DOHH2 (cell line): ENCODE measurements at regions not wholly inside any gene's neighbourhood (a gene's known extent, or its start where the extent isn't known, plus 50 kb on each side); places are given as distances from the start of the nearest gene placed in this dataset.

Experiments
- H3F3A ChIP-seq: fragments of 200-600 bp; sonication (generic), shearing (Covaris generic); 2 replicates; pipeline ENCODE4 v1.6.0; 2016; ENCODE audit warnings: antibody characterized with exemption, mild to moderate bottlenecking; ENCODE audit not compliant: control insufficient read depth, insufficient read depth
- H3K27ac ChIP-seq: fragments of 200-600 bp; sonication (generic); 2 replicates; pipeline ENCODE4 v1.5.1; 2014; ENCODE audit warnings: low read depth, mild to moderate bottlenecking, low read length, moderate library complexity
- H3K27me3 ChIP-seq: fragments of 200-600 bp; sonication (generic); 2 replicates; pipeline ENCODE4 v1.6.1; 2014; ENCODE audit warnings: mild to moderate bottlenecking, low read length, mixed read lengths; ENCODE audit not compliant: control insufficient read depth
- H3K36me3 ChIP-seq: fragments of 200-600 bp; sonication (generic); 2 replicates; pipeline ENCODE4 v1.6.1; 2014; ENCODE audit warnings: mild to moderate bottlenecking, low read length, moderate library complexity, mixed read lengths; ENCODE audit not compliant: control insufficient read depth
- H3K4me1 ChIP-seq: fragments of 200-600 bp; sonication (generic); 2 replicates; pipeline ENCODE4 v1.6.1; 2014; ENCODE audit warnings: mild to moderate bottlenecking, low read length, mixed read lengths; ENCODE audit not compliant: control insufficient read depth
- H3K4me2 ChIP-seq: fragments of 200-600 bp; sonication (generic); 2 replicates; pipeline ENCODE4 v1.6.0; 2014; ENCODE audit warnings: mild to moderate bottlenecking, low read length, moderate library complexity
- H3K4me3 ChIP-seq: fragments of 200-600 bp; sonication (generic); 2 replicates; pipeline ENCODE4 v1.5.1; 2014; ENCODE audit warnings: mild to moderate bottlenecking, low read length, mixed read lengths
- H3K79me2 ChIP-seq: fragments of 200-600 bp; sonication (generic); 2 replicates; pipeline ENCODE4 v1.6.1; 2014; ENCODE audit warnings: mild to moderate bottlenecking, low read length, mixed read lengths; ENCODE audit not compliant: control insufficient read depth
- H3K9me2 ChIP-seq: fragments of 200-600 bp; sonication (generic); replicated peaks from 2 replicates; pipeline ENCODE4 v1.6.1; 2014; ENCODE audit warnings: mild to moderate bottlenecking, low read length, mixed read lengths; ENCODE audit not compliant: control insufficient read depth
- H3K9me3 ChIP-seq: fragments of 200-600 bp; sonication (generic); 2 replicates; pipeline ENCODE4 v1.6.1; 2014; ENCODE audit warnings: antibody characterized with exemption, low read length, mixed read lengths; ENCODE audit not compliant: control insufficient read depth, insufficient read depth
- H4K20me1 ChIP-seq: fragments of 200-600 bp; sonication (generic); 2 replicates; pipeline ENCODE4 v1.6.0; 2014; ENCODE audit warnings: low read depth, mild to moderate bottlenecking, antibody characterized with exemption, low read length, moderate library complexity; ENCODE audit not compliant: control insufficient read depth, insufficient read depth
- CTCF ChIP-seq: fragments of 200-600 bp; sonication (generic); IDR thresholded peaks from one replicate; pipeline ENCODE4 v1.5.1; 2014; ENCODE audit warnings: antibody characterized with exemption, mild to moderate bottlenecking, low read depth, low read length; ENCODE audit not compliant: poor library complexity, severe bottlenecking
- EZH2phosphoT487 ChIP-seq: fragments of 200-600 bp; sonication (generic); IDR thresholded peaks from 2 replicates; pipeline ENCODE4 v1.6.1; 2017; ENCODE audit warnings: borderline replicate concordance, mild to moderate bottlenecking, antibody characterized with exemption, low read length, moderate library complexity, mixed read lengths

- Histone ChIP-seq H3K79me2 (no peaks in the 10 kb centered on the region), H3K27ac (no peak overlapping the region), H4K20me1 (no peaks in the 10 kb centered on the region), H3K4me2 (no peak overlapping the region), H3K4me3 (no peak overlapping the region), H3K4me1 (no peaks in the 10 kb centered on the region), H3K27me3 (no peaks in the 10 kb centered on the region), H3K36me3 (no peaks in the 10 kb centered on the region), H3F3A (no peaks in the 10 kb centered on the region), H3K9me3 (no peaks in the 10 kb centered on the region), H3K9me2 (no peaks in the 10 kb centered on the region)
- TF ChIP-seq EZH2phosphoT487, result no peak
- no peak for TF ChIP-seq CTCF
These were observed 214.7 kb downstream of the TRAM1L1 start for GRCh38 chr4:116870686-116871085.

GRCh38 chr4:116866106-116866505 is 219.3 kb downstream of the TRAM1L1 start:
- Histone ChIP-seq H3K4me3 (no peak overlapping the region), H3K27me3 (no peaks in the 10 kb centered on the region), H3K36me3 (no peaks in the 10 kb centered on the region), H3K4me2 (no peak overlapping the region), H3K4me1 (no peaks in the 10 kb centered on the region), H3K27ac (no peak overlapping the region), H3K9me2 (no peaks in the 10 kb centered on the region), H3K9me3 (no peaks in the 10 kb centered on the region), H3K79me2 (no peaks in the 10 kb centered on the region), H3F3A (no peaks in the 10 kb centered on the region), H4K20me1 (no peaks in the 10 kb centered on the region)
- TF ChIP-seq EZH2phosphoT487 (no peak), CTCF (no peak)

GRCh38 chr4:116862592-116862991 is 222.8 kb downstream of the TRAM1L1 start:
- H3K9me3 ChIP-seq, result no peaks in the 10 kb centered on the region
- H3K36me3 ChIP-seq, result no peaks in the 10 kb centered on the region
- no peaks in the 10 kb centered on the region for H4K20me1 ChIP-seq
- no peaks in the 10 kb centered on the region for H3K27me3 ChIP-seq
- H3K4me3 ChIP-seq, result no peak overlapping the region
- TF ChIP-seq EZH2phosphoT487, result no peak
- no peak for TF ChIP-seq CTCF
- no peak overlapping the region for H3K27ac ChIP-seq
- H3K79me2 ChIP-seq, result no peaks in the 10 kb centered on the region
- H3K4me2 ChIP-seq, result no peak overlapping the region
- H3K4me1 ChIP-seq, result no peaks in the 10 kb centered on the region
- no peaks in the 10 kb centered on the region for H3F3A ChIP-seq
- no peaks in the 10 kb centered on the region for H3K9me2 ChIP-seq

- TF ChIP-seq EZH2phosphoT487 (no peak), CTCF (no peak)
- H4K20me1 ChIP-seq, result no peaks in the 10 kb centered on the region
- H3K9me3 ChIP-seq, result no peaks in the 10 kb centered on the region
- H3K27ac ChIP-seq, result no peak overlapping the region
- no peak overlapping the region for H3K4me3 ChIP-seq
- no peaks in the 10 kb centered on the region for H3K9me2 ChIP-seq
- H3K79me2 ChIP-seq, result no peaks in the 10 kb centered on the region
- no peaks in the 10 kb centered on the region for H3F3A ChIP-seq
- H3K36me3 ChIP-seq, result no peaks in the 10 kb centered on the region
- no peaks in the 10 kb centered on the region for H3K4me1 ChIP-seq
- no peak overlapping the region for H3K4me2 ChIP-seq
- no peaks in the 10 kb centered on the region for H3K27me3 ChIP-seq
These were observed 224.5 kb downstream of the TRAM1L1 start for GRCh38 chr4:116860891-116861290.
